ENCODE measurements at regions not wholly inside any gene's neighbourhood (a gene's known extent, or its start where the extent isn't known, plus 50 kb on each side); places are given as distances from the start of the nearest gene placed in this dataset.
A peak's percentile ranks its signal among the peaks of the same experiment; 100 is the strongest.

- Histone ChIP-seq H3K27me3 (ENCODE audit: insufficient read depth, low read depth, low read length) (no peaks in the 10 kb centered on the region), H3F3A (ENCODE audit: insufficient read depth, low read length, poor library complexity, severe bottlenecking) (no peaks in the 10 kb centered on the region), H4K20me1 (ENCODE audit: insufficient read depth) (no peaks in the 10 kb centered on the region), H3K79me2 (replicated peaks; ENCODE audit: insufficient read depth, low read length) (no peaks in the 10 kb centered on the region), H3K36me3 (ENCODE audit: insufficient read depth, low read length) (no peaks in the 10 kb centered on the region), H2AFZ (ENCODE audit: low read depth, low read length) (no peak overlapping the region), H3K9ac (ENCODE audit: low read length) (no peak overlapping the region), H3K9me2 (ENCODE audit: insufficient read depth, low read length) (no peaks in the 10 kb centered on the region), H3K9me3 (ENCODE audit: low read length) (no peaks in the 10 kb centered on the region), H3K4me2 (ENCODE audit: low read length) (no peak overlapping the region), H3K27ac (ENCODE audit: low read length) (no peak overlapping the region), H3K4me3 (ENCODE audit: low read length) (no peak overlapping the region)
- TF ChIP-seq POLR2AphosphoS5 (IDR thresholded peaks at IDR 0.05) (no peak), CTCF (IDR thresholded peaks at IDR 0.05; ENCODE audit: poor library complexity, severe bottlenecking) (no peak), EZH2 (IDR thresholded peaks at IDR 0.05; ENCODE audit: borderline replicate concordance, insufficient read depth, low read length, poor library complexity, severe bottlenecking) (no peak), TAF1 (IDR thresholded peaks at IDR 0.05; ENCODE audit: low read depth) (no peak), MXI1 (conservative IDR thresholded peaks at IDR 0.05; ENCODE audit: poor library complexity, severe bottlenecking) (no peak), SMC3 (conservative IDR thresholded peaks at IDR 0.05; ENCODE audit: poor library complexity) (no peak), EP300 (conservative IDR thresholded peaks at IDR 0.05; ENCODE audit: poor library complexity, severe bottlenecking) (no peak), RAD21 (conservative IDR thresholded peaks at IDR 0.05) (no peak)
- TF ChIP-seq, protein P1, sequence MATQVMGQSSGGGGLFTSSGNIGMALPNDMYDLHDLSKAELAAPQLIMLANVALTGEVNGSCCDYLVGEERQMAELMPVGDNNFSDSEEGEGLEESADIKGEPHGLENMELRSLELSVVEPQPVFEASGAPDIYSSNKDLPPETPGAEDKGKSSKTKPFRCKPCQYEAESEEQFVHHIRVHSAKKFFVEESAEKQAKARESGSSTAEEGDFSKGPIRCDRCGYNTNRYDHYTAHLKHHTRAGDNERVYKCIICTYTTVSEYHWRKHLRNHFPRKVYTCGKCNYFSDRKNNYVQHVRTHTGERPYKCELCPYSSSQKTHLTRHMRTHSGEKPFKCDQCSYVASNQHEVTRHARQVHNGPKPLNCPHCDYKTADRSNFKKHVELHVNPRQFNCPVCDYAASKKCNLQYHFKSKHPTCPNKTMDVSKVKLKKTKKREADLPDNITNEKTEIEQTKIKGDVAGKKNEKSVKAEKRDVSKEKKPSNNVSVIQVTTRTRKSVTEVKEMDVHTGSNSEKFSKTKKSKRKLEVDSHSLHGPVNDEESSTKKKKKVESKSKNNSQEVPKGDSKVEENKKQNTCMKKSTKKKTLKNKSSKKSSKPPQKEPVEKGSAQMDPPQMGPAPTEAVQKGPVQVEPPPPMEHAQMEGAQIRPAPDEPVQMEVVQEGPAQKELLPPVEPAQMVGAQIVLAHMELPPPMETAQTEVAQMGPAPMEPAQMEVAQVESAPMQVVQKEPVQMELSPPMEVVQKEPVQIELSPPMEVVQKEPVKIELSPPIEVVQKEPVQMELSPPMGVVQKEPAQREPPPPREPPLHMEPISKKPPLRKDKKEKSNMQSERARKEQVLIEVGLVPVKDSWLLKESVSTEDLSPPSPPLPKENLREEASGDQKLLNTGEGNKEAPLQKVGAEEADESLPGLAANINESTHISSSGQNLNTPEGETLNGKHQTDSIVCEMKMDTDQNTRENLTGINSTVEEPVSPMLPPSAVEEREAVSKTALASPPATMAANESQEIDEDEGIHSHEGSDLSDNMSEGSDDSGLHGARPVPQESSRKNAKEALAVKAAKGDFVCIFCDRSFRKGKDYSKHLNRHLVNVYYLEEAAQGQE (IDR thresholded peaks at IDR 0.05; ENCODE audit: borderline replicate concordance), result no peak
Measured at GRCh38 chr15:36358094-36358493, 221.3 kb upstream of the CDIN1 start.

DNA sequence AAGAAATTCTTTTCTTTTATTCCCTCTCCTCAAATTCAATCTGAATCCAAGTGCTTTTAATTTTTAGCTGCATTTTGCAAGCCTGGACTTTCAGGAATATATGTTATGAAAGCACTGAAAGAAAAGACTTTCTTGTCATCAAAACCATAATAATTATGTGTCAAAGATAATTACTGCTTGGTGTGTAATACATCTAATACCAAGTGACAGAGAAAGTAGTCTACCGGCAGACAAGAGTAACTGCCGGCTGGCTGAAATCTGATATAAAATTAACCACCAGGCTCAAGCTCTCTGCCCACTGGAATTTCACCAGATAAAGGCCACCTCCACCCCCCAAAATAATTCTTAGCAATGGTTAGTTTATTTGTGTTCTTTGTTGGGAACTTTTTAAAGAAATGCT is 220.9 kb upstream of the CDIN1 start:
- no peak overlapping the region for H3K4me2 ChIP-seq (ENCODE audit: low read length)
- TF ChIP-seq EZH2 (IDR thresholded peaks at IDR 0.05; ENCODE audit: borderline replicate concordance, insufficient read depth, low read length, poor library complexity, severe bottlenecking), result no peak
- no peak for TF ChIP-seq MXI1 (conservative IDR thresholded peaks at IDR 0.05; ENCODE audit: poor library complexity, severe bottlenecking)
- TF ChIP-seq SMC3 (conservative IDR thresholded peaks at IDR 0.05; ENCODE audit: poor library complexity), result no peak
- no peak for TF ChIP-seq RAD21 (conservative IDR thresholded peaks at IDR 0.05)
- TF ChIP-seq, protein P1 (IDR thresholded peaks at IDR 0.05; ENCODE audit: borderline replicate concordance), result no peak
- peak; percentile 25 for TF ChIP-seq EP300 (conservative IDR thresholded peaks at IDR 0.05; ENCODE audit: poor library complexity, severe bottlenecking)
- TF ChIP-seq TAF1 (IDR thresholded peaks at IDR 0.05; ENCODE audit: low read depth), result no peak
- peak; percentile 27 for TF ChIP-seq CTCF (IDR thresholded peaks at IDR 0.05; ENCODE audit: poor library complexity, severe bottlenecking)
- TF ChIP-seq POLR2AphosphoS5 (IDR thresholded peaks at IDR 0.05), result peak; percentile 17
- no peak overlapping the region for H3K4me3 ChIP-seq (ENCODE audit: low read length)
- no peaks in the 10 kb centered on the region for H3K9me2 ChIP-seq (ENCODE audit: insufficient read depth, low read length)
- no peak overlapping the region for H3K9ac ChIP-seq (ENCODE audit: low read length)
- H4K20me1 ChIP-seq (ENCODE audit: insufficient read depth), result no peaks in the 10 kb centered on the region
- no peaks in the 10 kb centered on the region for H3K36me3 ChIP-seq (ENCODE audit: insufficient read depth, low read length)
- H3F3A ChIP-seq (ENCODE audit: insufficient read depth, low read length, poor library complexity, severe bottlenecking), result no peaks in the 10 kb centered on the region
- H3K79me2 ChIP-seq (replicated peaks; ENCODE audit: insufficient read depth, low read length), result no peaks in the 10 kb centered on the region
- no peaks in the 10 kb centered on the region for H3K9me3 ChIP-seq (ENCODE audit: low read length)
- no peak overlapping the region for H3K27ac ChIP-seq (ENCODE audit: low read length)
- H3K27me3 ChIP-seq (ENCODE audit: insufficient read depth, low read depth, low read length), result no peaks in the 10 kb centered on the region
- H2AFZ ChIP-seq (ENCODE audit: low read depth, low read length), result no peak overlapping the region

All from neural cell (in vitro differentiated cells).